Astrocyte of the hippocampus (primary cell): ENCODE measurements at regions not wholly inside any gene's neighbourhood (a gene's known extent, or its start where the extent isn't known, plus 50 kb on each side); places are given as distances from the start of the nearest gene placed in this dataset.
"Not testable (repeated sequence)": the region's sequence is repeated elsewhere in the genome, so short reads cannot be mapped to it uniquely, and the experiment has no call there.

Experiments used
- DNase-seq: peaks from one replicate; pipeline ENCODE4 v3.0.0; 2011; ENCODE audit warnings: low read depth, low spot score

- no peak for DNase-seq
Measured at GRCh38 chr16:65845466-65846209, 520.9 kb upstream of the CDH5 start.

GRCh38 chr16:65843941-65844340 is 522.5 kb upstream of the CDH5 start:
- no peak for DNase-seq

- DNase-seq, result no peak
Measured at GRCh38 chr16:65842067-65842466, 524.4 kb upstream of the CDH5 start.

- no peak for DNase-seq
Measured at GRCh38 chr16:65838001-65838400, 528.5 kb upstream of the CDH5 start.

GRCh38 chr16:65837464-65837863 is 529.0 kb upstream of the CDH5 start:
- no peak for DNase-seq

GRCh38 chr16:65834688-65835087 is 531.8 kb upstream of the CDH5 start:
- DNase-seq, result no peak

GRCh38 chr16:65833171-65833871 is 533.2 kb upstream of the CDH5 start:
- peak; percentile 24 for DNase-seq

GRCh38 chr16:65832679-65833078 is 533.8 kb upstream of the CDH5 start:
- DNase-seq, result no peak

- DNase-seq, result no peak
Measured at GRCh38 chr16:65831903-65832666, 534.4 kb upstream of the CDH5 start.

- no peak for DNase-seq
Measured at GRCh38 chr16:65829076-65829475, 537.4 kb upstream of the CDH5 start.

- no peak for DNase-seq
Measured at GRCh38 chr16:65828296-65828695, 538.2 kb upstream of the CDH5 start.

GRCh38 chr16:65827231-65827630 is 539.3 kb upstream of the CDH5 start:
- no peak for DNase-seq

- no peak for DNase-seq
Measured at GRCh38 chr16:65825191-65825856, 541.2 kb upstream of the CDH5 start.

- no peak for DNase-seq
Measured at GRCh38 chr16:65822148-65822547, 544.3 kb upstream of the CDH5 start.

- DNase-seq, result no peak
Measured at GRCh38 chr16:65819136-65819898, 547.2 kb upstream of the CDH5 start.

GRCh38 chr16:65817799-65818198 is 548.7 kb upstream of the CDH5 start:
- DNase-seq, result no peak

GRCh38 chr16:65817066-65817465 is 549.4 kb upstream of the CDH5 start:
- no peak for DNase-seq

GRCh38 chr16:65816556-65816955 is 549.9 kb upstream of the CDH5 start:
- DNase-seq, result no peak

GRCh38 chr16:65815707-65816106 is 550.8 kb upstream of the CDH5 start:
- DNase-seq, result no peak

- DNase-seq, result not testable (repeated sequence)
Measured at GRCh38 chr16:65813879-65814278, 552.6 kb upstream of the CDH5 start.

GRCh38 chr16:65809627-65810026 is 556.9 kb upstream of the CDH5 start:
- no peak for DNase-seq
